ENCODE measurements at regions not wholly inside any gene's neighbourhood (a gene's known extent, or its start where the extent isn't known, plus 50 kb on each side); places are given as distances from the start of the nearest gene placed in this dataset.
A peak's percentile ranks its signal among the peaks of the same experiment; 100 is the strongest.

DNA sequence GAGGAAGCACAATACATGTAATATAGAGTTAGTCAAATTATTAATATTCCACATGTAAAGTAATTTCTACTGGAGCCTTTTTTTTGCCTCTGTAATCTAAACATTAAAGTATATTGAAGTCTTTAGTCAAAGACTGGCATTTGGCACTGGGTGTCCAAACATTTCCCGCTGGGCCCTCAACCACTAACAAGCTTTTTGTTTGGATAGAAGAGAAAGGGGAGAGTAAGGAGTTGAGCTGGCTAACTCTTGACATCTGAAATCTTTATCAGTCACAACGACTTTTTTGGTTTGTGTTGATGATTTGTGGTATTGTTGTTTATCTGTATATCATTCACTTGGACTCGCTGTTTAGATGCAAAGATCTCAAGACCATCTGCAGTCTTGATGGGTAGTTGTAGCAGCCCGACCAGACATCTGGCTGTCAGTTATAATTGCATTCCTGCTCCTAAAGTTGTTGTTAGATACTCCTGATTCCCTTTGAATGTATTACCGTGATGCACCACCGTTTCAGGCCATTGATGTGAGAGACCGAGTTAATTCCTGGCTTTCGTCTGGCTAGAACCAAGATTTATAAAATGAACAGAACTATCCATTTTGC is 379.6 kb downstream of the MTX2 start:
- POLR2A ChIA-PET = no interaction called here
- Histone ChIP-seq H3K27me3 (ENCODE audit: control insufficient read depth, insufficient read depth, low read length) (peaks cover 5% of the 10 kb centered on the region), H3K4me3 (ENCODE audit: low read depth, low read length) (no peak overlapping the region), H3K27ac (ENCODE audit: low read depth, low read length) (no peak overlapping the region), H3K9me3 (ENCODE audit: control insufficient read depth, insufficient read depth, low read length) (no peaks in the 10 kb centered on the region)
- CTCF ChIA-PET = interaction anchor here (0.6 to 5.0 kb wide), 8 partner anchors 10 to 522 kb away, joined by 3 to 71 read pairs (median 4); no protein-coding TSS in a partner anchor
- TF ChIP-seq, protein P1, sequence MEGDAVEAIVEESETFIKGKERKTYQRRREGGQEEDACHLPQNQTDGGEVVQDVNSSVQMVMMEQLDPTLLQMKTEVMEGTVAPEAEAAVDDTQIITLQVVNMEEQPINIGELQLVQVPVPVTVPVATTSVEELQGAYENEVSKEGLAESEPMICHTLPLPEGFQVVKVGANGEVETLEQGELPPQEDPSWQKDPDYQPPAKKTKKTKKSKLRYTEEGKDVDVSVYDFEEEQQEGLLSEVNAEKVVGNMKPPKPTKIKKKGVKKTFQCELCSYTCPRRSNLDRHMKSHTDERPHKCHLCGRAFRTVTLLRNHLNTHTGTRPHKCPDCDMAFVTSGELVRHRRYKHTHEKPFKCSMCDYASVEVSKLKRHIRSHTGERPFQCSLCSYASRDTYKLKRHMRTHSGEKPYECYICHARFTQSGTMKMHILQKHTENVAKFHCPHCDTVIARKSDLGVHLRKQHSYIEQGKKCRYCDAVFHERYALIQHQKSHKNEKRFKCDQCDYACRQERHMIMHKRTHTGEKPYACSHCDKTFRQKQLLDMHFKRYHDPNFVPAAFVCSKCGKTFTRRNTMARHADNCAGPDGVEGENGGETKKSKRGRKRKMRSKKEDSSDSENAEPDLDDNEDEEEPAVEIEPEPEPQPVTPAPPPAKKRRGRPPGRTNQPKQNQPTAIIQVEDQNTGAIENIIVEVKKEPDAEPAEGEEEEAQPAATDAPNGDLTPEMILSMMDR (IDR thresholded peaks at IDR 0.05; ENCODE audit: low read depth, low read length) = no peak
- DNase-seq (ENCODE audit: low read depth, low spot score) = no peak

GRCh38 chr2:176650104-176650837 is 381.0 kb downstream of the MTX2 start:
- CTCF ChIA-PET = interaction anchor here (0.7 to 6.6 kb wide), 9 partner anchors 10 to 1399 kb away, joined by 3 to 184 read pairs (median 14); partner anchors contain the start of gene HOXD9
- DNase-seq (ENCODE audit: low read depth, low spot score) = no peak
- Histone ChIP-seq H3K27ac (ENCODE audit: low read depth, low read length) (no peak overlapping the region), H3K27me3 (ENCODE audit: control insufficient read depth, insufficient read depth, low read length) (peaks cover 5% of the 10 kb centered on the region), H3K4me3 (ENCODE audit: low read depth, low read length) (no peak overlapping the region), H3K9me3 (ENCODE audit: control insufficient read depth, insufficient read depth, low read length) (no peaks in the 10 kb centered on the region)
- POLR2A ChIA-PET = no interaction called here
- TF ChIP-seq, protein P1 (IDR thresholded peaks at IDR 0.05; ENCODE audit: low read depth, low read length) = no peak

- H3K9me3 ChIP-seq (ENCODE audit: control insufficient read depth, insufficient read depth, low read length) = no peaks in the 10 kb centered on the region
- H3K4me3 ChIP-seq (ENCODE audit: low read depth, low read length) = no peak overlapping the region
- no peak for DNase-seq (ENCODE audit: low read depth, low spot score)
- no peak overlapping the region for H3K27ac ChIP-seq (ENCODE audit: low read depth, low read length)
- ChIA-PET CTCF (interaction anchor here (0.8 to 6.6 kb wide), 26 partner anchors 8 to 530 kb away, joined by 3 to 184 read pairs (median 9); partner anchors contain the start of gene HOXD9), POLR2A (no interaction called here)
- TF ChIP-seq, protein P1 (IDR thresholded peaks at IDR 0.05; ENCODE audit: low read depth, low read length) = no peak
- H3K27me3 ChIP-seq (ENCODE audit: control insufficient read depth, insufficient read depth, low read length) = peaks cover 5% of the 10 kb centered on the region
These were observed 381.8 kb downstream of the MTX2 start for GRCh38 chr2:176650838-176651555.

- peak; percentile 4 for DNase-seq (ENCODE audit: low read depth, low spot score)
- Histone ChIP-seq H3K27me3 (ENCODE audit: control insufficient read depth, insufficient read depth, low read length) (peaks cover 5% of the 10 kb centered on the region), H3K27ac (ENCODE audit: low read depth, low read length) (no peak overlapping the region), H3K4me3 (ENCODE audit: low read depth, low read length) (no peak overlapping the region), H3K9me3 (ENCODE audit: control insufficient read depth, insufficient read depth, low read length) (no peaks in the 10 kb centered on the region)
- ChIA-PET CTCF (interaction anchor here (0.6 to 6.6 kb wide), 84 partner anchors 8 to 1829 kb away, joined by 3 to 184 read pairs (median 4); partner anchors contain the start of gene HOXD9), POLR2A (no interaction called here)
- TF ChIP-seq, protein P1 (IDR thresholded peaks at IDR 0.05; ENCODE audit: low read depth, low read length) = peak; percentile 86
These were observed 383.3 kb downstream of the MTX2 start for GRCh38 chr2:176652300-176653182.

Measured in AG04450 (cell line).